GM18520 (cell line): ENCODE measurements at regions not wholly inside any gene's neighbourhood (a gene's known extent, or its start where the extent isn't known, plus 50 kb on each side); places are given as distances from the start of the nearest gene placed in this dataset.
"Not testable (repeated sequence)": the region's sequence is repeated elsewhere in the genome, so short reads cannot be mapped to it uniquely, and the experiment has no call there.

Source experiments
- ATAC-seq: cut with Tn5 transposase; IDR thresholded peaks from one replicate; pipeline ENCODE4 v1.9.1; 2021; ENCODE audit not compliant: unreplicated experiment

GRCh38 chrX:79511799-79512198, 144.7 kb upstream of the ITM2A start:
- ATAC-seq = no peak

GRCh38 chrX:79506001-79506400, 138.9 kb upstream of the ITM2A start:
- ATAC-seq = no peak

DNA sequence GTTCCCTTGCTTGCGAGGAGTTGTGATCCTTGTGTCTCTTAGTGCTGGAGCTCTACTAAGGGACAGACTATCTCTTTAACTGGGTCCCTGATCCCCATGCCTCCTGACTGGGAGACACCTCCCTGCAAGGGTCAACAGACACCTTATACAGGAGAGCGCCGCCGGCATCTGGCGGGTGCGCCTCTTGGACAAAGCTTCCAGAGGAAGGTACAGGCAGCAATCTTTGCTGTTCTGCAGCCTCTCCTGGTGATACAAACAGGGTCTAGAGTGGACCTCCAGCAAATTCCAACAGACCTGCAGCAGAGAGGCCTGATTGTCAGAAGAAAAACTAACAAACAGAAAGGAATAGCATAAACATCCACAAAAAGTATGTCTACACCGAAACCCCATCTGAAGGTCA, 115.6 kb upstream of the ITM2A start:
- ATAC-seq = no peak

DNA sequence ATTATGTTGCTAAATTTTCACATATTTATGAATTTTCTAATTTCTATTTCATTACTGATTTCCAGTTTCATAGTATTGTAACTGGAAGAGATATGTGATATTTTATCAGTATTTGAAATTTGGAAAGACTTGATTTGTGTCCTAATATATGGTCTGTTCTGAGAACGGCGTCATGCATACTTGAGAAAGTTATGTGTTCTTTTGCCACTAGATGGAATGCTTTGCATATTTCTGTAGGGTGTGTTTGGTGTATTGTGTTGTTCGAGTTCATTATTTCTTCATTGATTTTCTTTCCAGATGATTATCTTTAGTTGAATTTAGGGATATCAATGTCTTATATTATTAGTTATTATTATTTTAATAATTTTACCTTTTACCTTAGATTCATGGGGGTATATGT, 110.6 kb upstream of the ITM2A start:
- ATAC-seq = no peak

DNA sequence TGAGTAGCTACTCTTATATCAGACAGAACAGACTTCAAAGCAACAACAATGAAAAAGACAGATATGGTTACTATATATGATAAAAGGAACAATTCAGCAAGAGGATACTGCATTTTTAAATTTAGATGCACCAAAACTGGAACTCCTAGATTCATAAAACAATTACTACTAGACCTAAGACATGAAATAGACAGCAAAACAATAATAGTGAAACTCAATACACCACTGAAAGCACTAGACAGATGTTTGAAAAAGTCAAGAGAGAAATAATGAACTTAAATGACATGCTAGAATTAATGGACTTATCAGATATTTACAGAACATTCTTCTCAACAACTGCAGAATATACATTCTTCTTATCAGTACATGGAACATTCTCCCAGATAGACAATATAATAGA, 99.5 kb upstream of the ITM2A start:
- ATAC-seq = no peak

DNA sequence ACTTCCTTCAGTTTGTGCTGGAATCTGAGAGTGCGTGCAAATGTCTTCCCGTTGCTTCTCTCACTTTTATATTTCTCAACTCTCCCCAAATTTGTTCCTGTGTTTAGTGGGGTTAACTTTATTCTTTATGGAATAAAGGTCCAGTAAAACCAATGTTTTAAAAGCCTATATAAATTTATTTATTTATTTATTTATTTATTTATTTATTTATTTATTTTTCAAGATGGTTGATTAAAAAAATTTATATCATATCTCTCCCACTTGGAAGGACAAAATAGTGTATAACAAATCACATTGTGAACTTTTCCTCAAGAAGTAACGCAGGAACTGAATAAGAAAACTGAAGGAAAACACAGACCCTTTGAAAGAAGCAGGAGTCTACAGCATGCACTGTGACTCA, 95.3 kb upstream of the ITM2A start:
- ATAC-seq = no peak

GRCh38 chrX:79456593-79456992, 89.5 kb upstream of the ITM2A start:
- not testable (repeated sequence) for ATAC-seq

DNA sequence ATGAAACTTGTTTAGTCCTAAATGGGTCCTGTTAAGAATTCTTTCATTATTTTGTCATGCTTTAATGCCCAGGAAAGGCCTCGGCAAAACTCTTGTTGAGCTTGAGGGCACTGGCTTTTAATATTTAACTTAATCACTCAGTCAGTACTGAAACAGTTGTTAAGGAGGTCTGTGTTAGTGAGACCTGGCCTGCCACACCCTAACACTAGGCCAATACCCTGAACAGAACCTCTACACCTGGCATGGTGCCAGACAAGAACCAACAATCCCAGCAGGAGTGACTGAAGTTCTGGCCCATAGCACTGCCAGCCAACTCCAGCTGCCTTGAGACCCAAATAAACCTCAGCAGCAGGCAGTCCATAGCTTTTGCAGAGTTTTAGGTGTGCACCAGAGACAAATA, 85.7 kb upstream of the ITM2A start:
- ATAC-seq = no peak

- no peak for ATAC-seq
Measured at GRCh38 chrX:79444694-79445210, 77.6 kb upstream of the ITM2A start.

GRCh38 chrX:79443121-79443520, 76.0 kb upstream of the ITM2A start:
- ATAC-seq = no peak

DNA sequence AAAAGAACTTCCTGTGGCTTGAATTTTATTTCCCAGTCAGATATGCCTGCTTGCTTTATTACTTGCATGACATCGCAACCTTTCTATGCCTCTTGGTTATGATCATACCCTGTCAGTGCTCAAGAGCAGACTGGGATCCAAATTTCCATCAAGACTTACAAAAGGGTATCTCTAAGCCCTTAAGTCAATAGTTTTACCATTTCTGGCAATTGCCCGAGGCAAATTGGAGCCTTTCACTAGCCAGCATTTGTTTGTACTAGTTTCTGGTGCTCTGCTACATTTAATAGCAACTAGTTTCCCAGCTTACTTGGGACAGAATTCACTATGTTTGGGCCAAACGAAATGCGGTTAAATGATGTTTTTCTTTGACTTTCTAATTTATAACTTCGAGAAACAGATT, 73.2 kb upstream of the ITM2A start:
- ATAC-seq = no peak
